ENCODE measurements at regions not wholly inside any gene's neighbourhood (a gene's known extent, or its start where the extent isn't known, plus 50 kb on each side); places are given as distances from the start of the nearest gene placed in this dataset.

DNA sequence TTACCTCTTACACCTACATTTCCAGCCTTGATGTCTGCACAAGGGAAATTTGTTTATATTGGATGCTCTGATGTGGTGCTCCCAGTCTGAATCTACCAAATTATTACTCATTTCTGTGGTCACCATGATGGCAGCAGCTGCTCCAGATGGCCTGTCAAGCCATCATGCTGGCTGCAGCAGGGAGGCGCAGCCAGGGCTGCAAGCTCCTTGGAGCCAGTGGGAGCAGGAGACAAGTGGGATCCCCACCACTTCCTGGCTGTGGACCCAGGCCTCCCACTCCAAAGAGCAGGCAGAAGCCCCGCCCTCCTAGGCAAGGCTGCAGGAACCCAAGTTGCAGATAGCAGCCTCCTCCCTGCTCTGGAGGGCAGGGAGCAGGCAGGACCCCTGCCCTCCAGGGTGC, 241.1 kb upstream of the ATP10B start:
- TF ChIP-seq POLR2AphosphoS5 (IDR thresholded peaks at IDR 0.05; ENCODE audit: low read depth, low read length) (no peak), POLR2A (IDR thresholded peaks at IDR 0.05; ENCODE audit: borderline replicate concordance, extremely low read depth, insufficient read depth, insufficient read length) (no peak), EGR1 (IDR thresholded peaks at IDR 0.05; ENCODE audit: low read depth) (no peak)
- TF ChIP-seq, protein P1, sequence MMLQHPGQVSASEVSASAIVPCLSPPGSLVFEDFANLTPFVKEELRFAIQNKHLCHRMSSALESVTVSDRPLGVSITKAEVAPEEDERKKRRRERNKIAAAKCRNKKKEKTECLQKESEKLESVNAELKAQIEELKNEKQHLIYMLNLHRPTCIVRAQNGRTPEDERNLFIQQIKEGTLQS (IDR thresholded peaks at IDR 0.05), result no peak

All from HCT116 (cell line).